OCI-M2 (cell line): ENCODE measurements at regions not wholly inside any gene's neighbourhood (a gene's known extent, or its start where the extent isn't known, plus 50 kb on each side); places are given as distances from the start of the nearest gene placed in this dataset.
"Not testable (repeated sequence)": the region's sequence is repeated elsewhere in the genome, so short reads cannot be mapped to it uniquely, and the experiment has no call there.

ENCODE experiments used
- DNase-seq: peaks from one replicate; lab custom pipeline; 2025; ENCODE audit not compliant: unreplicated experiment; lab: John Stamatoyannopoulos, UW

DNA sequence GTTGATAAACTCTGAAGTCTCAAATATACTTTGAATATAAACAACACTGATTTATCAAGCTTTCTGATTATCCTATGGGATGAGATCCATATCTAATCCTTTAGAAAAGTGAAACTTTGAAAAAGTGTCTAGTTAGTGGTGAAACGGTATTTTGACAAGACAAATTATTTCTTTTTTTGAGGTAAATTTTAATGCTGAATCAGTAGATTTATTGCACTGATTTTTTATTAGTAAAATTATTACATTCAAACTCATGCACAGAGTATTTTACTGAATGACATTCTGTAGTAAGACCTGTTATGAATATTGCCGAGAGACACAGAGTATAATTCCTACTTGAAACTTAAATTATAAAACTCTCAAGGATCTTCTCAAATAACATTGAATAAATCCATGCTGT, 679.1 kb upstream of the SPRY2 start:
- no peak for DNase-seq

GRCh38 chr13:81018936-81019335, 678.0 kb upstream of the SPRY2 start:
- no peak for DNase-seq

- DNase-seq = peak; percentile 5
Measured at GRCh38 chr13:81017513-81018152, 676.7 kb upstream of the SPRY2 start.

GRCh38 chr13:81012031-81012430, 671.1 kb upstream of the SPRY2 start:
- DNase-seq = no peak

GRCh38 chr13:81001828-81002385, 661.0 kb upstream of the SPRY2 start:
- no peak for DNase-seq

DNA sequence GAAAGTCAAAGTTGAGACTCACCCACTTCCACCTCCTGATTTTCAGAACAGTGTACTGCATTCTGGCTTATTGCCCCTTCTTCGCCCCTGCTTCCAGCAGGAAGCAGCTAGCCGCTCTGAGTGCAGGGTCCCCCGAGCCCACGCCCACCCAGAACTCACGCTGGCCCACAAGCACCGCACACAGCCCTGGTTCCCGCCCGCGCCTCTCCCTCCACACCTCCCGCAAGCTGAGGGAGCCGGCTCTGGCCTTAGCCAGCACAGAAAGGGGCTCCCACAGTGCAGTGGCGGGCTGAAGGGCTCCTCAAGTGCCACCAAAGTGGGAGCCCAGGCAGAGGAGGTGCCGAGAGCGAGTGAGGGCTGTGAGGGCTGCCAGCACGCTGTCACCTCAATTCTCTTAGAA, 657.7 kb upstream of the SPRY2 start:
- DNase-seq = not testable (repeated sequence)

DNA sequence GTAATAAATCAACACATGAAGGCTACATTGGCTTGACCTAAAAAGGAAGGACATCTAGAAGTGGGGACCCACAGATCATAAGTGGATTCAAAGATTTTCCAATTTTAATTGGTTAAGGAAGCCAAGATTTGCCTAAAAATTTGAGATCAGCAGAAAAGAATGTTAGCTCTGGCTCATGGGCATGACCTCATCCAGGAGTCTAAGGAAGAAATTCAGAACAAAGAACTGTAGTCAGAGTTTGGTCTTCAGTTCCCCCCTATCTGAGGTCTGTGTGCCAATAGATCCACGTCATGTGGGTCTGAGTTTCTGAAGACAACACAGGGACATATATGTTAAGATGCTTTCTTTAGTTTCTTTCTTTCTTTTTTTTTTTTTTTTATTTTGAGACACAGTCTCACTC, 648.8 kb upstream of the SPRY2 start:
- no peak for DNase-seq

- DNase-seq = no peak
Measured at GRCh38 chr13:80989241-80989640, 648.3 kb upstream of the SPRY2 start.

GRCh38 chr13:80988391-80989151, 647.6 kb upstream of the SPRY2 start:
- DNase-seq = no peak

DNA sequence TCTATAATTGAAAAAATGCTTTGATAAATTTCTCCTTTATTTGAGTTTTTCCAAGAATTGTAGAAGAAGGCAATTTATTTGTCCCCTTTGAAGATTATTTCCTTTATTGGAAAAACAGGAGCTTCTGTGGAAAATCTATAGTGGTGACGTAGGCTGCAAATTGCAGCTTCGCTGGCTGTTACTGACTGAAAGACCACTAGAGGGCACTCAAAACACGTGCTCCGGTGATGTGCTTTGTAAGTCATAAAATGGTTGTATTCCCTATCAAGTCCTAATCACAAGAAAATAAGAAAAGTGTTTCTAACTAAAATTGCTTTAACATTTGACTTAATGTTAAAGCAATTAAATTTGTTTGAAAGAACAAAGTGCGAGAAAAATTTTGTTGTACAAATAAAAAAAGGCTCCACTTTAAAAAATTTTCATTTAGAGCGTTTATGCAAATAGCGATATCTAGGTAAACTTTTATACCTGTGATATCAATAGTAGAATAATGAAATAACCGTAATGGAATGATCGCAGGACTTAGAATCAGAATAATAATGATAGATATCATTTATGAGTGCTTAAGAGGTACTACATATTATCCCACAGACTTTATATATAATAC, 638.2 kb upstream of the SPRY2 start:
- DNase-seq = peak; percentile 1

GRCh38 chr13:80977168-80977567, 636.2 kb upstream of the SPRY2 start:
- DNase-seq = no peak

- DNase-seq = no peak
Measured at GRCh38 chr13:80975903-80976302, 635.0 kb upstream of the SPRY2 start.

DNA sequence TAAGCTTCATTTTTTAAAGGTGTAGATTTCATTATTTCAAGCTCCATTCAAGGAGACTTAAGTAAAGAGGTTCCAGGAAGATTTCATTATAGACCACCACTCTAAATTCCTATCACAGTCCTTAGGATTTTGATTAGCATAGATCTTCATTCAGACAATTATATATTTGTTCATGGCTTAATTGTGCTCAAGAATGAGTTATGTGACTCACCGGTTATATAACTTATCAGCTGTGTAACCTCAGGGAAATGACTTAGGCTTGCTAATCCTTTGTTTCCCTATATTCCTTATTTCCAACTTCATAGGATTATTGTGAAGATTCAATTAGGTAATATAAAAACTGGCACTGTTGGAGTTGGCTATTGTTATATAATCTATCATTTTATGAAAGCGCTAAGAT, 632.8 kb upstream of the SPRY2 start:
- no peak for DNase-seq

DNA sequence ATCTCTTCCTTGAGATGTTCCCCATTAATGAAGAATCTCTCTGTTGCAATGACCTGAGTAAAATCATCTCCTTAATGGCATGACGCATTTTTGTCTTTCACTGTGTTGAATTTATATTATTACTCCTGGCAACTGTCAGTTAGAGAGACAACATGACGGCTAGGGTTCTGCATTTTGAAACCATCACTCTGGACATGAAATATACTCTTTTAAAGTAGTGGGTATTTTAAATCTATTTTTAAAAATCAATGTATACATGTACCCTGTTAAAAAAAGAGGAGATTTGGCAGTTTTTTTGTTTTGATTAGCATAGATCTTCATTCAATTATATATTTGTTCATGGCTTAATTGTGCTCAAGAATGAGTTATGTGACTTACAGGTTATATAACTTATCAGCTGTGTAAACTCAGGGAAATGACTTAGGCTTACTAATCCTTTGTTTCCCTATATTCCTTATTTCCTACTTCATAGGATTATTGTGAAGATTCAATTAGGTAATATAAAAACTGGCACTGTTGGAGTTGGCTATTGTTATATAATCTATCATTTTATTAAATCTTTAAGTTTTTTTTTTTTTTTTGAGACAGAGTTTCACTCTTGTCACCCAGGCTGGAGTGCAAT, 632.0 kb upstream of the SPRY2 start:
- DNase-seq = no peak

- no peak for DNase-seq
Measured at GRCh38 chr13:80965097-80965496, 624.2 kb upstream of the SPRY2 start.

- DNase-seq = no peak
Measured at GRCh38 chr13:80962855-80963254, 621.9 kb upstream of the SPRY2 start.

GRCh38 chr13:80962173-80962572, 621.2 kb upstream of the SPRY2 start:
- DNase-seq = no peak

GRCh38 chr13:80957019-80957655, 616.2 kb upstream of the SPRY2 start:
- no peak for DNase-seq

GRCh38 chr13:80955501-80955900, 614.6 kb upstream of the SPRY2 start:
- DNase-seq = no peak

- no peak for DNase-seq
Measured at GRCh38 chr13:80952158-80952557, 611.2 kb upstream of the SPRY2 start.
